ENCODE measurements at regions not wholly inside any gene's neighbourhood (a gene's known extent, or its start where the extent isn't known, plus 50 kb on each side); places are given as distances from the start of the nearest gene placed in this dataset.

DNA sequence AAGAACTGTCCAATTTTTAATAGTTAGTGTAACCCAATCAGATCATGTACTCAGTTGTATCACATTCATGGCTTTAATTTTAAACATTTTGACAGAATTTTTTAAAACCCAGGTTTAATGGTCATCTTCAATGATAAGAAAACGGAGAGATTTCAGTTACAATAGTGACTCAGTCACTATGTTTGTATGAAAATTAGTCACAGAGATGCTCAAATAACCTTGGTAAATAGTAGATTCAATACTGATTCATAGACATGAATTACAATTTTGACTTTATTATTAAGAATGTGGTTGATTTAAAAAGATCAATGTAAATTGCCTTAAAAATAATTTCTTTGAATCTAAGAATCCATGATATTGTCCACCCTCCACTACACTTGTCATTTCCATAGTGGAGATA is 64.6 kb upstream of the TYRP1 start:
- TF ChIP-seq, protein P1, sequence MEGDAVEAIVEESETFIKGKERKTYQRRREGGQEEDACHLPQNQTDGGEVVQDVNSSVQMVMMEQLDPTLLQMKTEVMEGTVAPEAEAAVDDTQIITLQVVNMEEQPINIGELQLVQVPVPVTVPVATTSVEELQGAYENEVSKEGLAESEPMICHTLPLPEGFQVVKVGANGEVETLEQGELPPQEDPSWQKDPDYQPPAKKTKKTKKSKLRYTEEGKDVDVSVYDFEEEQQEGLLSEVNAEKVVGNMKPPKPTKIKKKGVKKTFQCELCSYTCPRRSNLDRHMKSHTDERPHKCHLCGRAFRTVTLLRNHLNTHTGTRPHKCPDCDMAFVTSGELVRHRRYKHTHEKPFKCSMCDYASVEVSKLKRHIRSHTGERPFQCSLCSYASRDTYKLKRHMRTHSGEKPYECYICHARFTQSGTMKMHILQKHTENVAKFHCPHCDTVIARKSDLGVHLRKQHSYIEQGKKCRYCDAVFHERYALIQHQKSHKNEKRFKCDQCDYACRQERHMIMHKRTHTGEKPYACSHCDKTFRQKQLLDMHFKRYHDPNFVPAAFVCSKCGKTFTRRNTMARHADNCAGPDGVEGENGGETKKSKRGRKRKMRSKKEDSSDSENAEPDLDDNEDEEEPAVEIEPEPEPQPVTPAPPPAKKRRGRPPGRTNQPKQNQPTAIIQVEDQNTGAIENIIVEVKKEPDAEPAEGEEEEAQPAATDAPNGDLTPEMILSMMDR (IDR thresholded peaks at IDR 0.05; ENCODE audit: insufficient read depth, low read depth, low read length), result no peak
- H3K27me3 ChIP-seq (ENCODE audit: control insufficient read depth, insufficient read depth, low read length), result no peaks in the 10 kb centered on the region
- DNase-seq (ENCODE audit: low read depth), result no peak
- ChIA-PET CTCF (interaction anchor here (0.6 kb wide), 1 partner anchor 49 kb away, joined by 4 read pairs; no protein-coding TSS in a partner anchor), POLR2A (no interaction called here)
- no peak overlapping the region for H3K4me3 ChIP-seq (ENCODE audit: low read depth, low read length)
- H3K36me3 ChIP-seq (ENCODE audit: control insufficient read depth, insufficient read depth, low read length), result no peaks in the 10 kb centered on the region

DNA sequence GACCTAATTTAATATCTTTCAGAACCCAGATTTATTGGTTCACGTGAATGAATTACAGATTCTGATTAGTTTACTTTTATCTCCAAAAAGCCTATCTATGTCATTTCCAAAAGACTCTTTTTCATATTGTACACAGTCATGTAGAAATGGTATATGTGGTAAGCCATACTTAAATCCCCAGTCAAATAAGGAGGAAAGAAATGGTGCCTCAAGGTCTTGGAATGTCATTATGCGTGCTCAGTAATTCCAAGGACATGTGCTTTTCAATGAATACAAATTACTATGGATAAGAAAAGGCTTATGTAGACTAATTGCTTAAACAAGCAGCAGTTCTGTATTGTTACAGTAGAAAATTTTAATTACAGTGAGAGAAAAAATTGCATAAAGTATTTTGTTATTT is 64.1 kb upstream of the TYRP1 start:
- ChIA-PET CTCF (no interaction called here), POLR2A (no interaction called here)
- H3K4me3 ChIP-seq (ENCODE audit: low read depth, low read length), result no peak overlapping the region
- no peaks in the 10 kb centered on the region for H3K36me3 ChIP-seq (ENCODE audit: control insufficient read depth, insufficient read depth, low read length)
- TF ChIP-seq, protein P1 (IDR thresholded peaks at IDR 0.05; ENCODE audit: insufficient read depth, low read depth, low read length), result no peak
- DNase-seq (ENCODE audit: low read depth), result no peak
- no peaks in the 10 kb centered on the region for H3K27me3 ChIP-seq (ENCODE audit: control insufficient read depth, insufficient read depth, low read length)

DNA sequence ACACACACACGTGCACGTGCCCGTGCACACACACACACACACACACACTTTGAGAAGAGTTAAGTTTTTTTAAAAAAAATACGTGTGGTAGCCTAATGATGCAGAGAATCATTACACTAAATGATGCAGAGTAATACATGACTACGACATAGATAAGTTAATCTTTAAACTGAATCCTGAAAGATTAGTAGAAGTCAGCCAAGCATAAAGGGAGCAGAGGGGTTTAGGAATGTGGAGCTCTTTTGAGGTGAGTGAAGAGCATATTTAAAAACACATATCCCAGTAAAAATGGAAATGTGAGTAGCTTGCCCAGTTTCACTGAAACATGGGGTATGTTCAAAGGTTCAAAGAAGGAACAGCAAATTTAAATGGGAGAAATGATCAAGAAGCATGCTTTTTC is 61.3 kb upstream of the TYRP1 start:
- ChIA-PET POLR2A (no interaction called here), CTCF (interaction anchor here (0.6 kb wide), 1 partner anchor 1348 kb away, joined by 8 read pairs; no protein-coding TSS in a partner anchor)
- H3K36me3 ChIP-seq (ENCODE audit: control insufficient read depth, insufficient read depth, low read length), result no peaks in the 10 kb centered on the region
- H3K27me3 ChIP-seq (ENCODE audit: control insufficient read depth, insufficient read depth, low read length), result no peaks in the 10 kb centered on the region
- TF ChIP-seq, protein P1 (IDR thresholded peaks at IDR 0.05; ENCODE audit: insufficient read depth, low read depth, low read length), result no peak
- H3K4me3 ChIP-seq (ENCODE audit: low read depth, low read length), result no peak overlapping the region
- DNase-seq (ENCODE audit: low read depth), result no peak

DNA sequence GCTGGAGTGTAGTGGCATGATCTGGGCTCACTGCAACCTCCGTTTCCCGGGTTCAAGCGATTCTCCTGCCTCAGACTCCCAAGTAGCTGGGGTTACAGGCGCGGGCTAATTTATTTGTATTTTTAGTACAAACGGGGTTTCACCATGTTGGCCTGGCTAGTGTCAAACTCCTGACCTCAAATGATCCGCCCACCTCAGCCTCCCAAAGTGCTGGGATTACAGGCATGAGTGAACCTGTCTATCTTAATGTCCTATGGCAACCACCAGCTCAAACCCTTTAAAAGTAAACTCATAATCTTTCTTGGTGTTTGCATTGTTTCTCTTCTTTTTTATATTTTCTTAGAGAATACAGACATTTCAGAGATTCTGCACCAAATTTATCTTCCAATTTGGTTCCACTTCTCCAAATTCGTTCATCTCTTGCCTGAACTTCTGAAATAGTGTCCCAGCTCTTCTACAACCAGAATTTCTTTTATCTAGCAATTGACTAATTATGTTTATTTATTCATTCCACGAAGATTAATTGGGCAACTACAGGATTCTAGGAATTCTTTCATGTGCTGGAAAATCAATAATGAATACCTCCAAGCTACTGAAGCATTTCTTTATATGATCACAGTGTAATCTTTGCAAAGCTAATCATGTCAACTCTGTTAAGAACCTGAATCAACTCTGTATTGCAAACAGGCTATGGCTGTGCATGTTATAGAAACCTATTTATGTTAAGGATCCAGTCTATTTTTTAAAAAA is 60.0 kb upstream of the TYRP1 start:
- H3K4me3 ChIP-seq (ENCODE audit: low read depth, low read length), result no peak overlapping the region
- no peaks in the 10 kb centered on the region for H3K27me3 ChIP-seq (ENCODE audit: control insufficient read depth, insufficient read depth, low read length)
- no peaks in the 10 kb centered on the region for H3K36me3 ChIP-seq (ENCODE audit: control insufficient read depth, insufficient read depth, low read length)
- ChIA-PET POLR2A (no interaction called here), CTCF (no interaction called here)
- TF ChIP-seq, protein P1 (IDR thresholded peaks at IDR 0.05; ENCODE audit: insufficient read depth, low read depth, low read length), result no peak
- no peak for DNase-seq (ENCODE audit: low read depth)

DNA sequence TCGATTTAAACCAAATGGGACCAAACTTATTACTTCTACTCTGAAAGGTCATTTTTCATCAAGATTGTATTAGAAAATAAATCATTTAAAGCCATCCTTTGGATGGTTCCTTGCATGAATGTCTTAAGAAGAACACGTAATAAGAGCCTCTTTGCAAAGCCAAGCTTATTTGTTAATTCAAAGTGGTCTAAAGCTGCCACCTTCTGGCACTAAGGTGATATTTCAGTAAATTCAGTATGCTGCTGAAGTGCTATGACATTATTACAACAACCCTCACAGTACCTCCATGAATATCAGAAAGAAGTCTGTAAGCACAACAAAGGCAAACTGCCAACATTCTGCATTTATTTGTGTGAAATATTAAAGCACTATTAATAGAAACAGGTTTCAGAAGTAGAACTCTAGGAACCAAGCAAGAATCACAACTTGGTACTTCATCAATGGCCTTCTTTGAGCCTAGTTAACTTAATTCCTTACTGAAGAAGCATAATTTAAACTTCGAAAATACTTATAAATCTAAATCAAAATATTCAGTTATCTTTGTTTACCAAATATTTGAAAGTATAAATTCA is 53.1 kb upstream of the TYRP1 start:
- DNase-seq (ENCODE audit: low read depth), result peak; percentile 1
- H3K27me3 ChIP-seq (ENCODE audit: control insufficient read depth, insufficient read depth, low read length), result no peaks in the 10 kb centered on the region
- ChIA-PET POLR2A (no interaction called here), CTCF (interaction anchor here (0.6 to 1.7 kb wide), 3 partner anchors 11 to 1030 kb away, joined by 3 to 5 read pairs (median 5); no protein-coding TSS in a partner anchor)
- no peaks in the 10 kb centered on the region for H3K36me3 ChIP-seq (ENCODE audit: control insufficient read depth, insufficient read depth, low read length)
- no peak overlapping the region for H3K4me3 ChIP-seq (ENCODE audit: low read depth, low read length)
- TF ChIP-seq, protein P1 (IDR thresholded peaks at IDR 0.05; ENCODE audit: insufficient read depth, low read depth, low read length), result peak; percentile 42
